HG02973 (cell line): ENCODE measurements at regions not wholly inside any gene's neighbourhood (a gene's known extent, or its start where the extent isn't known, plus 50 kb on each side); places are given as distances from the start of the nearest gene placed in this dataset.
A peak's percentile ranks its signal among the peaks of the same experiment; 100 is the strongest.
"Not testable (repeated sequence)": the region's sequence is repeated elsewhere in the genome, so short reads cannot be mapped to it uniquely, and the experiment has no call there.

Source experiments
- ATAC-seq: cut with Tn5 transposase; IDR thresholded peaks from one replicate; pipeline ENCODE4 v1.9.1; 2021; ENCODE audit warnings: moderate library complexity; ENCODE audit not compliant: unreplicated experiment

GRCh38 chr5:62243046-62243445 is 63.0 kb upstream of the KIF2A start:
- not testable (repeated sequence) for ATAC-seq

- ATAC-seq = not testable (repeated sequence)
Measured at GRCh38 chr5:62248192-62248591, 57.8 kb upstream of the KIF2A start.

- not testable (repeated sequence) for ATAC-seq
Measured at GRCh38 chr5:62250085-62250484, 55.9 kb upstream of the KIF2A start.

GRCh38 chr5:62250919-62251318 is 55.1 kb upstream of the KIF2A start:
- ATAC-seq = not testable (repeated sequence)

GRCh38 chr5:62252519-62252918 is 53.5 kb upstream of the KIF2A start:
- ATAC-seq = not testable (repeated sequence)

- ATAC-seq = not testable (repeated sequence)
Measured at GRCh38 chr5:62255551-62255950, 50.5 kb upstream of the KIF2A start.

DNA sequence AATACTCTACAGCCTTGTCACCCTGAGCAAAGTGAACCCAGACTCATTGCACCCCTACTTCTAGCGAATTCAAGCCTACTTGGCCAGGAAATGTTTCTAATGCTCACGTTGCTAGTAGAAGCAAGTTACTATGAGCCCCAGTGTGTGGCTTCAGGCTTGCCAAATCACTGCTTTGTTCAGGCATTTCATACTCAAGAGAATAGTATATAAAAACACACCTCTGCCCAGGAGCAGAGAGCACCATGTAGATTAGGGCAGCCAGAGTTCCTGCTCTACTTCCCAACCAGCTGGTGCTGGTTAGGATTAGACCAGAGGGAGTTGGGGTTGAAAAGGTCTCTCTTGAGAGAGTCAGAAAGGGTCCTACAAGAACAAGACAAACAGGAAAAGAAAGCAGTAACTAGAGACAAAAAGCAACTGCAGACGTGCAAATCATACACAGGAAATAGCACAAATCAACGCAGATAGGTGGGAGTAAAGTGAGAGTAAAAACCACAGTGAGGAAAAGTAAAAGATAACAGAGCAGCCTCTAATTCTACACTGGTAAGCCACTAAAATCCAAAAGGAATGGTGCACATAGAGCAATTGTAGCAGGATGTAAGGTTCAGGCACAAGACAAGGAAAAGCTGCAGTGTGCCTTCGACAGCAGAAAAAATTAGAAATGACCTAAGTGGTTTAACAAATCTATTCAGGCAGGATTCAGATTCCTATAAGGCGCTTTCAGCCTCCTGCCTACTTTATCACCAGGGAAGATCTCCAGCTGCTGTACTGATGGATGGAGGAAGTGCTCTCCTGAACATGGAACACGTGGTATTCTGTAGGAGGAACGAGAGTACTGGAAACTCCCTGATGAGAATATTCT is 49.6 kb upstream of the KIF2A start:
- peak; percentile 67 for ATAC-seq
